DND-41 (cell line): ENCODE measurements at regions not wholly inside any gene's neighbourhood (a gene's known extent, or its start where the extent isn't known, plus 50 kb on each side); places are given as distances from the start of the nearest gene placed in this dataset.

Experiments used
- CTCF ChIP-seq: IDR thresholded peaks from 2 replicates; pipeline ENCODE4 v1.5.1; 2012; ENCODE audit warnings: borderline replicate concordance, low read length, moderate library complexity, mild to moderate bottlenecking; ENCODE audit not compliant: poor library complexity, severe bottlenecking; ENCODE audit errors: extremely low read depth
- EZH2 ChIP-seq: IDR thresholded peaks from 3 replicates; pipeline ENCODE4 v1.6.1; 2012; ENCODE audit warnings: borderline replicate concordance, low read depth, mild to moderate bottlenecking, moderate library complexity, low read length, inconsistent platforms; ENCODE audit not compliant: severe bottlenecking

- no peak for TF ChIP-seq CTCF
- no peak for TF ChIP-seq EZH2
Measured at GRCh38 chr16:77549876-77550275, 115.0 kb upstream of the ADAMTS18 start.
